Effector memory CD8-positive, alpha-beta T cell (primary cell): ENCODE measurements at regions not wholly inside any gene's neighbourhood (a gene's known extent, or its start where the extent isn't known, plus 50 kb on each side); places are given as distances from the start of the nearest gene placed in this dataset.
A peak's percentile ranks its signal among the peaks of the same experiment; 100 is the strongest.
"Not testable (repeated sequence)": the region's sequence is repeated elsewhere in the genome, so short reads cannot be mapped to it uniquely, and the experiment has no call there.

Experiments
- ATAC-seq: fragments of 150-1000 bp; cut with Tn5 transposase; replicated peaks from 2 replicates; pipeline ENCODE4 v1.10.0; 2021; ENCODE audit warnings: mild to moderate bottlenecking, moderate library complexity
- DNase-seq, 3 experiments: peaks; one replicate each; pipeline ENCODE4 v3.0.0; 2021
- H3K27ac Mint-ChIP-seq, 2 donors: one replicate each; pipeline ENCODE4 v1.8.0; 2022; ENCODE audit warnings: mild to moderate bottlenecking in 2 of 2, mixed read lengths in 2 of 2, moderate library complexity in 2 of 2
- H3K27me3 Mint-ChIP-seq, 2 donors: one replicate each; pipeline ENCODE4 v1.8.0; 2022; ENCODE audit warnings: mixed read lengths in 2 of 2
- H3K36me3 Mint-ChIP-seq: one replicate; pipeline ENCODE4 v1.8.0; 2022; ENCODE audit warnings: mild to moderate bottlenecking, moderate library complexity, mixed read lengths; ENCODE audit not compliant: insufficient read depth
- H3K4me1 Mint-ChIP-seq, 2 donors: one replicate each; pipeline ENCODE4 v1.8.0; 2022; ENCODE audit warnings: low read depth in 2 of 2, mixed read lengths in 2 of 2
- H3K4me3 Mint-ChIP-seq, 2 donors: one replicate each; pipeline ENCODE4 v1.8.0; 2022; ENCODE audit warnings: mild to moderate bottlenecking in 2 of 2, mixed read lengths in 2 of 2, moderate library complexity in 2 of 2
- H3K9me3 Mint-ChIP-seq, 2 donors: one replicate each; pipeline ENCODE4 v1.8.0; 2022; ENCODE audit warnings: mixed read lengths in 2 of 2

DNA sequence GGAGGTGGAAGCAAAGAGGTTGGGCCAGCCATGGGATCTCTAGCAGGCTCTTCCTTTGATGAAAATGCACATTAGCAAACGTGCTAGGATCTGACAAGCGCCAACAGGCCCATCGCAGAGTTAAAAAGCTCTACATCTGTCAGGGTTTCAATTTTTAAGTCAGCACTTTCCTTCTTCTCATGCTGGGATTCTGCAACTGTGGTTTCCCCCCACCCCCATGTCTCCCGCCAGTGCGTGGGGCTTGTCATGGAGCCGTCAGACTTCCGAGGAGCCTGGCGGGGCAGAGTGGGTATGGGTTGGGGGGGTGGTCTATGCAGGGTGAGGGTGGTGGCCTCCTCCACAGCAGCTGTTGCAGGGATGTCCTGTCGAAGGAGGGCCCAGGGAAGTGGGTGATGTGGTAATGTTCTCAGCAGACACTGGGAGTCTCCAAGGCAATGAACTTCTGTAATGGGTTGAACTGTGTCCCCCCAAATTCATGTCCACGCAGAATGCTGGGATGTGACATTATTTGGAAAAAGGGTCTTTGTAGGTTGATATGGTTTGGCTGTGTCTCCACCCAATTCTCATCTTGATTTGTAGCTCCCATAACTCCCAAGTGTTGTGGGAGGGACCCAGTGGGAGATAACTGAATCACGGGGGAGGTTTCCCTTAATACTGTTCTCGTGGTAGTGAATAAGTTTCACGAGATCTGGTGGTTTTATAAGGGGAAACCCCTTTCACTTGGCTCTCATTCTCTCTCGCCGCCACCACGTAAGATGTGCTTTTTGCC is 115.2 kb upstream of the MAP1LC3B2 start:
- ATAC-seq (no peak), DNase-seq (no peak)
- Mint-ChIP-seq H3K36me3 (no peaks in the 10 kb centered on the region), H3K27me3 (peaks cover 6 to 10% of the 10 kb centered on the region in 2 donors), H3K4me3 (no peak overlapping the region), H3K4me1 (no peaks in the 10 kb centered on the region), H3K9me3 (no peaks in the 10 kb centered on the region), H3K27ac (no peak overlapping the region)

DNA sequence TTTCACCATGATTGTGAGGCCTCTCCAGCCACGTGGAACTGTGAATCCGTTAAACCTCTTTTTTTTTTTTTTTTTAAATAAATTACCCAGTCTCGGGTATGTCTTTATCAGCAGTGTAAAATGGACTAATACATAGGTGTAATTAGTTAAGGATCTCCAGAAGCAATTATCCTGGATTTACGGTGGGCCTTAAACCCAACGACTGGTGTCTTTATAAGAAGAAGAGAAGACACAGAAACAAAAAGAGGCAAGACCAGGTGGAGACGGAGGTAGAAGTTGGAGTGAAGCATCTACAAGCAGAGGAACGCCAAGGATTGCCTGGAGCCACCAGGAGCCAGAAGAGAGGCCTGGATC is 114.6 kb upstream of the MAP1LC3B2 start:
- H3K4me3 Mint-ChIP-seq: no peak overlapping the region

GRCh38 chr12:116448165-116448739 is 110.9 kb upstream of the MAP1LC3B2 start:
- no peak overlapping the region for H3K27ac Mint-ChIP-seq
- H3K4me1 Mint-ChIP-seq: no peaks in the 10 kb centered on the region
- DNase-seq (no peak), ATAC-seq (no peak)
- no peaks in the 10 kb centered on the region for H3K27me3 Mint-ChIP-seq
- H3K4me3 Mint-ChIP-seq: no peak overlapping the region
- no peaks in the 10 kb centered on the region for H3K36me3 Mint-ChIP-seq
- H3K9me3 Mint-ChIP-seq: no peaks in the 10 kb centered on the region

More for the DNA sequence above, 114.6 kb upstream of the MAP1LC3B2 start:
- Mint-ChIP-seq H3K27ac (no peak overlapping the region), H3K36me3 (no peaks in the 10 kb centered on the region), H3K9me3 (no peaks in the 10 kb centered on the region), H3K27me3 (peaks cover 6 to 10% of the 10 kb centered on the region in 2 donors), H3K4me1 (no peaks in the 10 kb centered on the region)
- DNase-seq (no peak), ATAC-seq (no peak)

- Mint-ChIP-seq H3K36me3 (no peaks in the 10 kb centered on the region), H3K4me3 (no peak overlapping the region), H3K9me3 (no peaks in the 10 kb centered on the region), H3K27me3 (peaks cover 0 to 11% of the 10 kb centered on the region in 2 donors), H3K27ac (no peak overlapping the region), H3K4me1 (no peaks in the 10 kb centered on the region)
- DNase-seq (no peak), ATAC-seq (no peak)
Measured at GRCh38 chr12:116450406-116450910, 108.7 kb upstream of the MAP1LC3B2 start.

- H3K36me3 Mint-ChIP-seq, H3K4me1 Mint-ChIP-seq, H3K4me3 Mint-ChIP-seq, H3K9me3 Mint-ChIP-seq, ATAC-seq, H3K27ac Mint-ChIP-seq, DNase-seq: not testable (repeated sequence)
- peaks cover 15 to 31% of the 10 kb centered on the region in 2 donors for H3K27me3 Mint-ChIP-seq
Measured at GRCh38 chr12:116452975-116453374, 106.2 kb upstream of the MAP1LC3B2 start.

- no peaks in the 10 kb centered on the region for H3K9me3 Mint-ChIP-seq
- no peak overlapping the region for H3K27ac Mint-ChIP-seq
- ATAC-seq (no peak), DNase-seq (no peak)
- peaks cover 18 to 38% of the 10 kb centered on the region in 2 donors for H3K27me3 Mint-ChIP-seq
- no peaks in the 10 kb centered on the region for H3K36me3 Mint-ChIP-seq
- H3K4me3 Mint-ChIP-seq: no peak overlapping the region
- H3K4me1 Mint-ChIP-seq: no peaks in the 10 kb centered on the region
Measured at GRCh38 chr12:116453631-116454030, 105.5 kb upstream of the MAP1LC3B2 start.

DNA sequence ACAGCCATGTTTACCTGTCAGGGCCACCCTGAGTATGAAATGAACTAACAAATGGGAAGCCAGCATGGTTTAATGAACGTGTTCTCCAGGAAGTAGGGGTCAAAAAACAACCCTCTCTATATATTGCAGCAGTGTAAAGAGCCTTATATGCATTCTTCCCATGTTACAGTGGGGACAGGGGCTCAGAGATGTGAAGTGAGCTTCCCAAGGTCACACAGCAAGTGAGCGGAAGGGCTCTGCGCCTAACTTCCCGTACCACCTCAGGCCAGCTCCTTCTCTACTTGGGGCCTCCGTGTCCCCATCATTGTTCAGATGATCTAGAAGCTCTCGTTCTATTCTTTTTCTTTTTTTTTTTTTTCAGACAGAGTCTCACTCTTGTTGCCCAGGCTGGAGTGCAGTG is 105.1 kb upstream of the MAP1LC3B2 start:
- Mint-ChIP-seq H3K36me3 (no peaks in the 10 kb centered on the region), H3K4me3 (no peak overlapping the region), H3K27me3 (peaks cover 18 to 42% of the 10 kb centered on the region in 2 donors), H3K4me1 (no peaks in the 10 kb centered on the region), H3K9me3 (no peaks in the 10 kb centered on the region), H3K27ac (no peak overlapping the region)
- DNase-seq (no peak), ATAC-seq (no peak)

GRCh38 chr12:116454950-116455447 is 104.2 kb upstream of the MAP1LC3B2 start:
- ATAC-seq: no peak
- H3K27me3 Mint-ChIP-seq: peaks cover 23 to 50% of the 10 kb centered on the region in 2 donors
- no peaks in the 10 kb centered on the region for H3K4me1 Mint-ChIP-seq
- DNase-seq: no peak
- no peaks in the 10 kb centered on the region for H3K9me3 Mint-ChIP-seq
- no peak overlapping the region for H3K4me3 Mint-ChIP-seq
- no peaks in the 10 kb centered on the region for H3K36me3 Mint-ChIP-seq
- peak overlapping the region in 1 of 2 donors; percentile 2 for H3K27ac Mint-ChIP-seq

DNA sequence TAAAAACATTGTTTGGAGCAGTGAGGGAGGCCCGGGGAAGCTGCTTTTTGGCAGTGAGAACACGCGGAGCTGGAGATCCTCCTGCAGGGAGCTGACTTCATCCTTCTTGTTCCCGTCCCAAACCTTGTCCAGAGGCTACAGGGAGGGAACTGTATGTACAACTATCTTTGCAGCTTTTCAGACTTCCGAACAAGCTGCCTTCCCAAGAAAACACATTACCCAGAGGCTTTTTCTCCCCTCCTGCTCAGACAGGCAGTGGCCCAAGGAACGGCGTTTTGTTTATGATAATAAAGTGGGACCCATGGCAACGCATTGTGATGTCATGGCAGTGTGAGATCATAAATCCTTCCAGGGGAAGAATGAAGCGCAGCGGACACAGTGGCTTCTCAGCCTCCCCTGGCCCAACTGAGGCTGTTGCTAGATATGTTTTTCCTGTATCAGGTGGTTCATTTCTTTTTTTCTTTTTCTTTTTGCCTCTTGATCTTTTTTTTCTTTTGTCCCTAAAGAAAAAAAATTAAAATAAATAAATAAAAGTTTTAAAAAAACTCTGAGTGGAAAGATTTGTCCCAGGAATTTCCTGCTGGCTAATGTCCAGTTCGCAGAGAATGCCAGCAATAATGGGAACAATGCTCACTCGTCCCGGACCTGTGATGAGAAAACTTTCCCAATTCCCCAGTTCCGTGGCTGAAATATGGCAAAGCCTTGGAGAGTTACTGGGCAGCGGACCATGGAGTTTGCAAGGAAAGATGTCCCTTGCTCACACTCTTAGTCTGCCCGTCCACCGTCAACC is 103.4 kb upstream of the MAP1LC3B2 start:
- H3K27me3 Mint-ChIP-seq: peaks cover 28 to 55% of the 10 kb centered on the region in 2 donors
- H3K4me3 Mint-ChIP-seq: no peak overlapping the region
- peak overlapping the region in 1 of 2 donors; percentile 2 for H3K27ac Mint-ChIP-seq
- no peaks in the 10 kb centered on the region for H3K4me1 Mint-ChIP-seq
- no peaks in the 10 kb centered on the region for H3K9me3 Mint-ChIP-seq
- ATAC-seq (no peak), DNase-seq (no peak)
- H3K36me3 Mint-ChIP-seq: no peaks in the 10 kb centered on the region

GRCh38 chr12:116456330-116457082 is 102.7 kb upstream of the MAP1LC3B2 start:
- no peaks in the 10 kb centered on the region for H3K4me1 Mint-ChIP-seq
- no peak overlapping the region for H3K4me3 Mint-ChIP-seq

GRCh38 chr12:116458492-116458891 is 100.7 kb upstream of the MAP1LC3B2 start:
- Mint-ChIP-seq H3K36me3 (no peaks in the 10 kb centered on the region), H3K4me1 (no peaks in the 10 kb centered on the region), H3K4me3 (no peak overlapping the region), H3K9me3 (no peaks in the 10 kb centered on the region), H3K27ac (no peak overlapping the region), H3K27me3 (peaks cover 28 to 55% of the 10 kb centered on the region in 2 donors)
- DNase-seq (no peak), ATAC-seq (no peak)

More at GRCh38 chr12:116456330-116457082, 102.7 kb upstream of the MAP1LC3B2 start:
- DNase-seq: no peak
- Mint-ChIP-seq H3K36me3 (no peaks in the 10 kb centered on the region), H3K9me3 (no peaks in the 10 kb centered on the region), H3K27ac (no peak overlapping the region), H3K27me3 (peaks cover 28 to 55% of the 10 kb centered on the region in 2 donors)
- ATAC-seq: no peak

DNA sequence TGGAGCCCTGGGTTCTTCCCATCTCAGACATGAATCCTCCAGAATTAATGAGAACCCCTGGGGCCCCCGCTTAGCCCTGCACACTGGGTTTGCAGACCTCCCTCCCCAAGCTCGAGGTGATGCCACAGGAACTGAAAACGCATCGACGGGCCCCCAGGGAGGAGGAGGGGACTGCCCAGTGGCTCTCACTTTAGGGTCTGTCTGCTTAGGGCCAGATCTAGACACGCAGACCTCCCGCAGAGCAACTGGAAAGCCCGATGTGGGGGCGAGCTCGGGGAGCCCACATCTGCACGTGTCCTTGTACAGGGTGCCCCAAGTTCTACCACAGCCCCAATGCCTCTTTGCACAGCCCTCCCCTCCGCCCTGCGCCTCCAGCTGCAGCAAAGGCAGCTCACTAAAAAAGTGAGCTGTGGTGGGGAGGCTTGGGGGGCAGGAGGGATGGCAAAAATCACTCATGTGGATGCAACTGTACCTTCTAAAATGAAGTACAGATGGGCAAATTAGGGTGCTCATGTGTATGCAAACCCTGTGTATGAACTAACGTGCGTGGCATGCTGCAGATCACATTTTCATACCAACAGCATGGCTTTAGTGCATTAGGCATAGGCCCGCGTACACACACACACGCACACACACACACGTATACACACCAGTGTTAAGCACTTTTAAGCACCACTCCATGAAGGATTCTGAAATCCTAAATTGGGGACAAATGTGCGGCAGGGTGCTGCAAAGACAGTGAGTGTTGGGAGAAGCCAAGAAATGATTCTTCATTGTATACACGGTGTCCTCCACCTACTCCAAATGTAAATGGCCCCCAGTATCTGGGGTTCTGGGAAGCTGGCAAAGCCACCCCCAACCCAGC is 99.9 kb upstream of the MAP1LC3B2 start:
- H3K4me3 Mint-ChIP-seq: no peak overlapping the region
- H3K27me3 Mint-ChIP-seq: peaks cover 28 to 55% of the 10 kb centered on the region in 2 donors
- H3K27ac Mint-ChIP-seq: no peak overlapping the region
- no peaks in the 10 kb centered on the region for H3K9me3 Mint-ChIP-seq
- no peak for ATAC-seq
- DNase-seq: no peak
- H3K36me3 Mint-ChIP-seq: no peaks in the 10 kb centered on the region
- no peaks in the 10 kb centered on the region for H3K4me1 Mint-ChIP-seq
